DOHH2 (cell line): ENCODE measurements at regions not wholly inside any gene's neighbourhood (a gene's known extent, or its start where the extent isn't known, plus 50 kb on each side); places are given as distances from the start of the nearest gene placed in this dataset.

Experiments used
- H3F3A ChIP-seq: fragments of 200-600 bp; sonication (generic), shearing (Covaris generic); 2 replicates; pipeline ENCODE4 v1.6.0; 2016; ENCODE audit warnings: antibody characterized with exemption, mild to moderate bottlenecking; ENCODE audit not compliant: control insufficient read depth, insufficient read depth
- H3K27ac ChIP-seq: fragments of 200-600 bp; sonication (generic); 2 replicates; pipeline ENCODE4 v1.5.1; 2014; ENCODE audit warnings: low read depth, mild to moderate bottlenecking, low read length, moderate library complexity
- H3K27me3 ChIP-seq: fragments of 200-600 bp; sonication (generic); 2 replicates; pipeline ENCODE4 v1.6.1; 2014; ENCODE audit warnings: mild to moderate bottlenecking, low read length, mixed read lengths; ENCODE audit not compliant: control insufficient read depth
- H3K36me3 ChIP-seq: fragments of 200-600 bp; sonication (generic); 2 replicates; pipeline ENCODE4 v1.6.1; 2014; ENCODE audit warnings: mild to moderate bottlenecking, low read length, moderate library complexity, mixed read lengths; ENCODE audit not compliant: control insufficient read depth
- H3K4me1 ChIP-seq: fragments of 200-600 bp; sonication (generic); 2 replicates; pipeline ENCODE4 v1.6.1; 2014; ENCODE audit warnings: mild to moderate bottlenecking, low read length, mixed read lengths; ENCODE audit not compliant: control insufficient read depth
- H3K4me2 ChIP-seq: fragments of 200-600 bp; sonication (generic); 2 replicates; pipeline ENCODE4 v1.6.0; 2014; ENCODE audit warnings: mild to moderate bottlenecking, low read length, moderate library complexity
- H3K4me3 ChIP-seq: fragments of 200-600 bp; sonication (generic); 2 replicates; pipeline ENCODE4 v1.5.1; 2014; ENCODE audit warnings: mild to moderate bottlenecking, low read length, mixed read lengths
- H3K79me2 ChIP-seq: fragments of 200-600 bp; sonication (generic); 2 replicates; pipeline ENCODE4 v1.6.1; 2014; ENCODE audit warnings: mild to moderate bottlenecking, low read length, mixed read lengths; ENCODE audit not compliant: control insufficient read depth
- H3K9me2 ChIP-seq: fragments of 200-600 bp; sonication (generic); replicated peaks from 2 replicates; pipeline ENCODE4 v1.6.1; 2014; ENCODE audit warnings: mild to moderate bottlenecking, low read length, mixed read lengths; ENCODE audit not compliant: control insufficient read depth
- H3K9me3 ChIP-seq: fragments of 200-600 bp; sonication (generic); 2 replicates; pipeline ENCODE4 v1.6.1; 2014; ENCODE audit warnings: antibody characterized with exemption, low read length, mixed read lengths; ENCODE audit not compliant: control insufficient read depth, insufficient read depth
- H4K20me1 ChIP-seq: fragments of 200-600 bp; sonication (generic); 2 replicates; pipeline ENCODE4 v1.6.0; 2014; ENCODE audit warnings: low read depth, mild to moderate bottlenecking, antibody characterized with exemption, low read length, moderate library complexity; ENCODE audit not compliant: control insufficient read depth, insufficient read depth
- CTCF ChIP-seq: fragments of 200-600 bp; sonication (generic); IDR thresholded peaks from one replicate; pipeline ENCODE4 v1.5.1; 2014; ENCODE audit warnings: antibody characterized with exemption, mild to moderate bottlenecking, low read depth, low read length; ENCODE audit not compliant: poor library complexity, severe bottlenecking
- EZH2phosphoT487 ChIP-seq: fragments of 200-600 bp; sonication (generic); IDR thresholded peaks from 2 replicates; pipeline ENCODE4 v1.6.1; 2017; ENCODE audit warnings: borderline replicate concordance, mild to moderate bottlenecking, antibody characterized with exemption, low read length, moderate library complexity, mixed read lengths

DNA sequence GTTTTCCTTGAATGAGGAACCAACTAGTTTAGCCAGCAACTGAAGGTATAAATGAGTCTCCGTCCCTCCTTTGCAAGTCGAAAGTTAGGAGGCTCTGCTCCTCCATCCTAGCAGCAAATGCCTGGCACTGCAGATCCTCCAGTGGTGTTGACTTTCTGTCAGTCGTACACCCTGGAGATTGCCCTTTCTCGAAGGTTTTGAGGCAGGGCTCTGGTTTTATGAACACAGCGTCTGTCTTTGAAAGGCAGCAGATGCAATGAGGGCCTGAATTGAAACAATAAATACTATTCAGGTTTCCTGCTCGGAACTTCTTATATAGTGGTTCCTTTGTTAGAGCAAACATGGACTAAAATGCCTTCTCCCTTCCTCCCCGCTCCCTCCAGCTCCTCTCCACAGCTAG is 284.0 kb downstream of the TMEM38B start:
- no peaks in the 10 kb centered on the region for H4K20me1 ChIP-seq
- peaks cover 7% of the 10 kb centered on the region for H3K4me1 ChIP-seq
- H3K36me3 ChIP-seq, result no peaks in the 10 kb centered on the region
- no peaks in the 10 kb centered on the region for H3K9me3 ChIP-seq
- H3K4me3 ChIP-seq, result no peak overlapping the region
- H3K27me3 ChIP-seq, result 0 out of 2 replicates have a peak, but pooled peaks cover 3% of the 10 kb centered on the region
- no peaks in the 10 kb centered on the region for H3K9me2 ChIP-seq
- no peak overlapping the region for H3K27ac ChIP-seq
- H3K4me2 ChIP-seq, result no peak overlapping the region
- H3F3A ChIP-seq, result no peaks in the 10 kb centered on the region
- TF ChIP-seq CTCF, result no peak
- no peak for TF ChIP-seq EZH2phosphoT487
- H3K79me2 ChIP-seq, result no peaks in the 10 kb centered on the region

DNA sequence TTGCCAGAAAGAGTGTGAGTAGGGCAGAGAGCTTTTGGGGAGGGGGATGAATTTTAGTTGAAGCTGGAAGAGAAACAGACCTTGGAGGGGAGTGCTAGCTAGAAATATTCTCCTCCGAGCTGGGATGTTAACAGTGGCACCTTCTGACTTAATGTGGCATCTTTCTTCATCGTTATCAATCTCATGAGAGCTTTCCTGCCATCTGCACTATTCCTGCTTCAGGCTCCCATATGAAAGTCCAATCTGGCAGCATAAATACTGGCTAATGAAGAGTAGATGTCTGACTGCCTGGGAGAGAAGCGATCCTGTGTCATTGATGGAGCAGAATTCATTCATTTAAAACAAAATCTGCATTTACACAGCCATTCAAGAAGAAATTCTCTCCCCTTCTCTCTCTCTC is 284.5 kb downstream of the TMEM38B start:
- H3K4me3 ChIP-seq, result no peak overlapping the region
- no peaks in the 10 kb centered on the region for H3K36me3 ChIP-seq
- no peak for TF ChIP-seq CTCF
- H3K79me2 ChIP-seq, result no peaks in the 10 kb centered on the region
- H3K27me3 ChIP-seq, result 0 out of 2 replicates have a peak, but pooled peaks cover 3% of the 10 kb centered on the region
- H3K9me2 ChIP-seq, result no peaks in the 10 kb centered on the region
- no peaks in the 10 kb centered on the region for H3F3A ChIP-seq
- H3K4me2 ChIP-seq, result no peak overlapping the region
- H3K4me1 ChIP-seq, result peaks cover 7% of the 10 kb centered on the region
- H3K27ac ChIP-seq, result no peak overlapping the region
- no peaks in the 10 kb centered on the region for H3K9me3 ChIP-seq
- no peaks in the 10 kb centered on the region for H4K20me1 ChIP-seq

DNA sequence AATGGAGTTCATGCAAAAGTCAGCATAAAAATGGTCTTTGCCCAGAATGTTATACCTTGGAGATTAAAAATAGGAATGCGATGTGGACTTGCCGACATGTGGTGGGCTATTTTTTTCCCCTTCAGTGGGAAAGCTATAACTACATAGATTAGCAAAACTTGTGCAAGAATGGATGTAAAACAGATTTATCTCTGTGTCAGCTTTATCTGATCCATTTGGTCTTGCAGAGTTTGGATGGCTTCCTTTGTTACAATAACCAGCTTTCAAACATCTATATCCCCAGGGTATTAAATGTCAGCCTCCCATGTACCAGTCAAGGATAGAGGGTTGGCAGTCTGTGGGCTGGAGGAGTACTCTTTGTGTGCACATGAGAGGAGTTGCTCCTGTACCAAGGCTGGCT is 284.9 kb downstream of the TMEM38B start:
- H3K4me1 ChIP-seq, result peaks cover 7% of the 10 kb centered on the region
- H3F3A ChIP-seq, result no peaks in the 10 kb centered on the region
- no peaks in the 10 kb centered on the region for H3K9me3 ChIP-seq
- H3K36me3 ChIP-seq, result no peaks in the 10 kb centered on the region
- H3K27ac ChIP-seq, result no peak overlapping the region
- H3K9me2 ChIP-seq, result no peaks in the 10 kb centered on the region
- 0 out of 2 replicates have a peak, but pooled peaks cover 3% of the 10 kb centered on the region for H3K27me3 ChIP-seq
- H3K79me2 ChIP-seq, result no peaks in the 10 kb centered on the region
- H4K20me1 ChIP-seq, result no peaks in the 10 kb centered on the region
- TF ChIP-seq EZH2phosphoT487 (no peak), CTCF (no peak)
- H3K4me2 ChIP-seq, result no peak overlapping the region
- H3K4me3 ChIP-seq, result no peak overlapping the region

DNA sequence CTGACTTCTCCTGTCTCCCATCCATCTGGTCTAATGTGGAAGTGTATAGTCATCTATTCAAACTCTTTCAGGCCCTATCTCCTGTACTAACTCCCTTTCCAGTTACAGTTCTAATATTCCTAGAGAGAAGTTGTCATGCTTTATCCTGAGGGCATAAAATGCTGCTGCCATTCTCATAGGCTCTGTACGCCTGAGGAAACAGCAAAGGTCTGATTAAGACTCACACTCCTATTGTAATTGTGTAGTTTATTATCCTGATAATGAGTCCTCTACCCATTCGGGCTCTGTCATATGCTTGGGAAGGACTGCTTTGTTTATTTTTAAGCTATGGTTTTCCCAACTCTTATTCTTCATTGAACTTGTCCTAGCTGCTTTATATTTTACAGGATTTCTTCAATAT is 290.4 kb downstream of the TMEM38B start:
- TF ChIP-seq EZH2phosphoT487, result no peak
- no peak for TF ChIP-seq CTCF
- Histone ChIP-seq H3K79me2 (no peaks in the 10 kb centered on the region), H3K36me3 (no peaks in the 10 kb centered on the region), H3K27me3 (no peaks in the 10 kb centered on the region), H3F3A (no peaks in the 10 kb centered on the region), H3K9me2 (no peaks in the 10 kb centered on the region; the same call in 1 of the 2 replicates), H3K4me2 (no peak overlapping the region), H4K20me1 (no peaks in the 10 kb centered on the region), H3K4me1 (no peaks in the 10 kb centered on the region), H3K4me3 (no peak overlapping the region), H3K27ac (no peak overlapping the region), H3K9me3 (no peaks in the 10 kb centered on the region)
